ENCODE measurements at regions not wholly inside any gene's neighbourhood (a gene's known extent, or its start where the extent isn't known, plus 50 kb on each side); places are given as distances from the start of the nearest gene placed in this dataset.
"Not testable (repeated sequence)": the region's sequence is repeated elsewhere in the genome, so short reads cannot be mapped to it uniquely, and the experiment has no call there.

- DNase-seq (ENCODE audit: low read depth): not testable (repeated sequence)
These were observed 123.8 kb downstream of the LAT start for GRCh38 chr16:29108625-29109169.

GRCh38 chr16:29107299-29107698 is 122.4 kb downstream of the LAT start:
- DNase-seq (ENCODE audit: low read depth): no peak

- not testable (repeated sequence) for DNase-seq (ENCODE audit: low read depth)
These were observed 121.5 kb downstream of the LAT start for GRCh38 chr16:29106259-29106908.

- not testable (repeated sequence) for DNase-seq (ENCODE audit: low read depth)
These were observed 119.7 kb downstream of the LAT start for GRCh38 chr16:29104600-29104999.

GRCh38 chr16:29097965-29098364 is 113.1 kb downstream of the LAT start:
- not testable (repeated sequence) for DNase-seq (ENCODE audit: low read depth)

- not testable (repeated sequence) for DNase-seq (ENCODE audit: low read depth)
These were observed 110.1 kb downstream of the LAT start for GRCh38 chr16:29094729-29095624.

GRCh38 chr16:29094325-29094724 is 109.5 kb downstream of the LAT start:
- not testable (repeated sequence) for DNase-seq (ENCODE audit: low read depth)

- not testable (repeated sequence) for DNase-seq (ENCODE audit: low read depth)
These were observed 104.8 kb downstream of the LAT start for GRCh38 chr16:29089679-29090078.

GRCh38 chr16:29087673-29088072 is 102.8 kb downstream of the LAT start:
- not testable (repeated sequence) for DNase-seq (ENCODE audit: low read depth)

GRCh38 chr16:29081829-29082639 is 97.2 kb downstream of the LAT start:
- DNase-seq (ENCODE audit: low read depth): peak; percentile 17

- DNase-seq (ENCODE audit: low read depth): peak; percentile 15
These were observed 89.9 kb downstream of the LAT start for GRCh38 chr16:29074554-29075402.

- not testable (repeated sequence) for DNase-seq (ENCODE audit: low read depth)
These were observed 77.4 kb downstream of the LAT start for GRCh38 chr16:29062235-29062634.

GRCh38 chr16:29061467-29061921 is 76.6 kb downstream of the LAT start:
- not testable (repeated sequence) for DNase-seq (ENCODE audit: low read depth)

GRCh38 chr16:29060022-29060810 is 75.4 kb downstream of the LAT start:
- not testable (repeated sequence) for DNase-seq (ENCODE audit: low read depth)

- not testable (repeated sequence) for DNase-seq (ENCODE audit: low read depth)
These were observed 74.7 kb downstream of the LAT start for GRCh38 chr16:29059575-29059974.

Data from activated T-cell treated with anti-CD3 and anti-CD28 coated beads for 24 hours (primary cell).